Activated B cell treated with CpG ODN at 0.5 μM for 24 hours (primary cell): ENCODE measurements at regions not wholly inside any gene's neighbourhood (a gene's known extent, or its start where the extent isn't known, plus 50 kb on each side); places are given as distances from the start of the nearest gene placed in this dataset.

Experiments
- ATAC-seq: fragments of 200-7000 bp; cut with Tn5 transposase; one replicate; pipeline ENCODE4 v1.10.0; 2021; ENCODE audit warnings: low read depth, mild to moderate bottlenecking, moderate library complexity
- CTCF ChIA-PET: fragments of 350-600 bp; sonication (Branson Sonifier 250); formaldehyde crosslinking; loops from one replicate; lab custom pipeline; 2021; ENCODE audit warnings: antibody characterized with exemption; lab: Charles Lee
- POLR2A ChIA-PET: fragments of 350-600 bp; sonication (Branson Sonifier 250); formaldehyde crosslinking; loops from one replicate; lab custom pipeline; 2021; ENCODE audit warnings: antibody characterized with exemption; lab: Charles Lee
- DNase-seq: peaks from one replicate; pipeline ENCODE4 v3.0.0; 2022
- H3K27ac Mint-ChIP-seq: one replicate; pipeline ENCODE4 v1.8.0; 2020; ENCODE audit warnings: mixed read lengths
- H3K27me3 Mint-ChIP-seq: one replicate; pipeline ENCODE4 v1.8.0; 2021; ENCODE audit warnings: mixed read lengths
- H3K36me3 Mint-ChIP-seq: one replicate; pipeline ENCODE4 v1.8.0; 2021; ENCODE audit warnings: low read depth, mixed read lengths
- H3K4me1 Mint-ChIP-seq: one replicate; pipeline ENCODE4 v1.8.0; 2021; ENCODE audit warnings: mixed read lengths
- H3K4me3 Mint-ChIP-seq: one replicate; pipeline ENCODE4 v1.8.0; 2020; ENCODE audit warnings: mild to moderate bottlenecking, mixed read lengths
- H3K9me3 Mint-ChIP-seq: one replicate; pipeline ENCODE4 v1.8.0; 2020; ENCODE audit warnings: mixed read lengths
- intact Hi-C: fragments of 100-400 bp; cut with micrococcal nuclease; formaldehyde crosslinking; loops from one replicate; pipeline ENCODE4 v1.15.1; 2024
- TF ChIP-seq, protein P1 (sequence below): fragments of 200-600 bp; IDR thresholded peaks from one replicate; pipeline ENCODE4 v1.8.0; 2022; ENCODE audit warnings: antibody characterized with exemption, mild to moderate bottlenecking

DNA sequence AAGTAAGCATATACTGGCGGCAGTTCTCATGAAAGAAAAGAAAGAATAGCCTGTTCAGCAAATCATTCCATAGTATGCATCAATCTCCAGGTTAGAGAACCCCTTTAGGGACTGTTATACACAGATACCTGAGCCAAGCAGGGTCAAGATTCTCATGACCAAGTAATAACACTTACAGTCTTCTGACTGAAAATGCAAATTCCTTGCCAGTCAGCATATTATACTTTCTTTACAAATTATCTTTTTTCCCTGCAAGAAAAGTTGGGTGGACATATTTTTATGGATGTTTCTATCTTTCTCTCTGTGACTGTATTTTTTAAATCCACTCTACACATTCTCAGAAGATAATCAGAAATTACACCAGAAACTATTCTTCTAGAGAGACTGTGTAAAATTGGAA is 120.4 kb upstream of the COL5A2 start:
- DNase-seq (no peak), ATAC-seq (no peak)
- Mint-ChIP-seq H3K9me3 (no peaks in the 10 kb centered on the region), H3K4me3 (no peak overlapping the region), H3K27ac (no peak overlapping the region), H3K36me3 (no peaks in the 10 kb centered on the region), H3K27me3 (no peaks in the 10 kb centered on the region), H3K4me1 (no peaks in the 10 kb centered on the region)
- POLR2A ChIA-PET, result no interaction called here
- CTCF ChIA-PET, result no interaction called here
- intact Hi-C loops, result no loop called here
- TF ChIP-seq, protein P1, sequence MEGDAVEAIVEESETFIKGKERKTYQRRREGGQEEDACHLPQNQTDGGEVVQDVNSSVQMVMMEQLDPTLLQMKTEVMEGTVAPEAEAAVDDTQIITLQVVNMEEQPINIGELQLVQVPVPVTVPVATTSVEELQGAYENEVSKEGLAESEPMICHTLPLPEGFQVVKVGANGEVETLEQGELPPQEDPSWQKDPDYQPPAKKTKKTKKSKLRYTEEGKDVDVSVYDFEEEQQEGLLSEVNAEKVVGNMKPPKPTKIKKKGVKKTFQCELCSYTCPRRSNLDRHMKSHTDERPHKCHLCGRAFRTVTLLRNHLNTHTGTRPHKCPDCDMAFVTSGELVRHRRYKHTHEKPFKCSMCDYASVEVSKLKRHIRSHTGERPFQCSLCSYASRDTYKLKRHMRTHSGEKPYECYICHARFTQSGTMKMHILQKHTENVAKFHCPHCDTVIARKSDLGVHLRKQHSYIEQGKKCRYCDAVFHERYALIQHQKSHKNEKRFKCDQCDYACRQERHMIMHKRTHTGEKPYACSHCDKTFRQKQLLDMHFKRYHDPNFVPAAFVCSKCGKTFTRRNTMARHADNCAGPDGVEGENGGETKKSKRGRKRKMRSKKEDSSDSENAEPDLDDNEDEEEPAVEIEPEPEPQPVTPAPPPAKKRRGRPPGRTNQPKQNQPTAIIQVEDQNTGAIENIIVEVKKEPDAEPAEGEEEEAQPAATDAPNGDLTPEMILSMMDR, result no peak

DNA sequence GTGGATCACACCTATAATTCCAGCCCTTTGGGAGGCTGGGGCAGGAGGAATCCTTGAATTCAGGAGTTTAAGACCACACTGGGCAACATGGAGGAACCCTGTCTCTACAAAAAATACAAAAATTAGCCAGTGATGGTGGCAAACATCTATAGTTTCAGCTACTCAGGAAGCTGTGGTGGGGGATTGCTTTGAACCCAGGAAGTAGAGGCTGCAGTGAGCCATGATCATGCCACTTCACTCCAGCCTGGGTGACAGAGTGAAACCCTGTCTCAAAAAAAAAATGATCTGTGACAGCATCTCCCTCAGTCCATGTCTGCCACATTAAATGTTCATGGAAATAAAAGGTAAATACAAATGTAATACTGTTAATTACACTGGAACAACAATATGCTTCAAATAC is 121.4 kb upstream of the COL5A2 start:
- H3K36me3 Mint-ChIP-seq, result no peaks in the 10 kb centered on the region
- H3K27ac Mint-ChIP-seq, result no peak overlapping the region
- H3K4me3 Mint-ChIP-seq, result no peak overlapping the region
- DNase-seq, result no peak
- ChIA-PET CTCF (no interaction called here), POLR2A (no interaction called here)
- no peaks in the 10 kb centered on the region for H3K9me3 Mint-ChIP-seq
- H3K4me1 Mint-ChIP-seq, result no peaks in the 10 kb centered on the region
- no peaks in the 10 kb centered on the region for H3K27me3 Mint-ChIP-seq
- intact Hi-C loops, result no loop called here
- no peak for ATAC-seq
- TF ChIP-seq, protein P1, result no peak

DNA sequence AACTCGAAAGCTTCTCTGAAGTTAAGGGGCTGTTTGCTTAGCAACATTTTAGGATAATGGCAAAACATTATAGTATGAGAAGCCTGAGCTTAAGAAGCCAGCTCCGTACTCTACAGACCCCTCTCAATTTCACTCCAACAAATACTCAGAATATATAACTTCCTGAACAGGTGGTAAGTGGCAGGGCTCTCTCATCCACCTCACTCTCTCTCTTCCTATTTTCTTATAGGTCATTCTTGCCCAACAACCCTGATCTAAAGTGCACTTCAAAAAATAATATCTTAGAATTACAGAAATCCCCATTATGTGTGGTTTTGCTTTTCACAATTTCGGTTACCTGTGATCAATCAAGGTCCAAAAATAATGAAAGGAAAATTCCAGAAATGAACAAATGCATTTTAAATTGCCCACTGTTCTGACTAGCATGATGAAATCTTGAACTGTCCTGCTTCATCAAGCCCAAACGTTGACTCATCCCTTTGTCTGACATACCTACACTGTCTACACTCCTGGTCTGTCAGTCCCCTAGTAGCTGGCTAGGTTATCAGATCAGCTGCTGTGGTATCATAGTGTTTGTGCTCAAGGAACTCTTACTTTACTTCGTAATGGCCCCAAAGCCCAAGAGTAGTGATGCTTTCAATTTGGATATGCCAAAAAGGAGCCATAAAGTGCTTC is 122.8 kb upstream of the COL5A2 start:
- Mint-ChIP-seq H3K4me3 (no peak overlapping the region), H3K4me1 (no peaks in the 10 kb centered on the region), H3K27me3 (no peaks in the 10 kb centered on the region), H3K36me3 (no peaks in the 10 kb centered on the region), H3K27ac (no peak overlapping the region), H3K9me3 (no peaks in the 10 kb centered on the region)
- DNase-seq (no peak), ATAC-seq (no peak)
- intact Hi-C loops, result no loop called here
- ChIA-PET POLR2A (no interaction called here), CTCF (no interaction called here)
- TF ChIP-seq, protein P1, result no peak

DNA sequence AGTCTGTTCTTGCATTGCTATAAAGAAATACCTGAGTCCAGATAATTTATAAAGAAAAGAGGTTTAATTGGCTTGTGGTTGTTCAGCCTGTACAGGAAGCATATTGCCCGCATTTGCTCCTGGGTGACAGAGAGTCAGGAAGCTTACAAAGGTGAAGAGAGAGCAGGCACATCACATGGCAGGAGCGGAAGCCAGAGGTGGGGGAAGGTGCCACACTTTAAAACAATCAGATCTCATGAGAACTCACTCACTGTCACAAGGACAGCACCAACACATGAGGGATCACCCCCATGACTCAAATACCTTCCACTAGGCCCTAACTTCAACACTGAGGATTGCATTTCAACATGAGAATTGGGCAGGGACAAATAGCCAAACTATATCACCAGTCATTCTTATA is 124.8 kb upstream of the COL5A2 start:
- Mint-ChIP-seq H3K27ac (no peak overlapping the region), H3K4me3 (no peak overlapping the region), H3K4me1 (no peaks in the 10 kb centered on the region), H3K9me3 (no peaks in the 10 kb centered on the region), H3K27me3 (no peaks in the 10 kb centered on the region), H3K36me3 (no peaks in the 10 kb centered on the region)
- ChIA-PET POLR2A (interaction anchor here (0.6 kb wide), 1 partner anchor 25 kb away, joined by 4 read pairs; no protein-coding TSS in a partner anchor), CTCF (no interaction called here)
- TF ChIP-seq, protein P1, result no peak
- ATAC-seq, result no peak
- intact Hi-C loops, result no loop called here
- no peak for DNase-seq

DNA sequence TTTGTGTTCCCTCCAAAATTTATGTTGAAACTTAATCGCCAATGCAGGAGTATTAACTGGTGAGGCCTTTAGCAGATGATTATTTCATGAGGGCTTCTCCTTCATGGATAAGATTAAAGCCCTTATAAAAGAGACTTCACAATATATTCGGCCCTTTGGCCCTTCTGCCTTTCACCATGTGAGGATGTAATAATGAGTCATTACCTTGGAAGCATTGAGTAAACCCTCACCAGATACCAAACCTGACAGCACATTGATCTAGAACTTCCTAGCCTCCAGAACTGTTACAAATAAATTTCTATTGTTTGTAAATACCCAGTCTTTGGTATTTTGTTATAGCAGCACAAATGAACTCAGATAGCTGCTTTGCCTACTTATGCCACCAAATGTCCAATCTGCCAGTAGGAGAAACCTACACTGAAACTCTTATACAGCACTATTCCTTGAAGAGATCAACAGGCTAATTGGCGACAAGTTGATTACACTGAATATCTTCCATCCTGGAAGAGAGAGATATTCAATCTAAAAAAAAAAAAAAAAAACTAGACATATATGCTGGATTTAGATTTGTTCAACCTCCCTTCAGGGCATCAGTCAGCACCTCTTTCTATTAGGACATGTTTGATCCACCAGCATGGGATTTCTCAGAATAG is 125.9 kb upstream of the COL5A2 start:
- H3K9me3 Mint-ChIP-seq, result no peaks in the 10 kb centered on the region
- POLR2A ChIA-PET, result no interaction called here
- intact Hi-C loops, result no loop called here
- TF ChIP-seq, protein P1, result no peak
- H3K27ac Mint-ChIP-seq, result no peak overlapping the region
- DNase-seq (no peak), ATAC-seq (no peak)
- H3K27me3 Mint-ChIP-seq, result no peaks in the 10 kb centered on the region
- H3K36me3 Mint-ChIP-seq, result no peaks in the 10 kb centered on the region
- CTCF ChIA-PET, result no interaction called here
- H3K4me1 Mint-ChIP-seq, result no peaks in the 10 kb centered on the region
- H3K4me3 Mint-ChIP-seq, result no peak overlapping the region
